Parathyroid adenoma (tissue), 2 donors: ENCODE measurements at regions not wholly inside any gene's neighbourhood (a gene's known extent, or its start where the extent isn't known, plus 50 kb on each side); places are given as distances from the start of the nearest gene placed in this dataset.

Source experiments
- H2AFZ ChIP-seq: fragments of 300-600 bp; sonication (generic); one replicate; pipeline ENCODE4 v1.7.0; 2017; ENCODE audit warnings: antibody characterized with exemption, mild to moderate bottlenecking
- H3K27ac ChIP-seq: fragments of 300-600 bp; sonication (generic); one replicate; pipeline ENCODE4 v1.7.0; 2017
- H3K27me3 ChIP-seq: fragments of 300-600 bp; sonication (generic); one replicate; pipeline ENCODE4 v1.7.0; 2017; ENCODE audit warnings: low read length; ENCODE audit not compliant: control insufficient read depth, insufficient read depth
- H3K36me3 ChIP-seq: fragments of 300-600 bp; sonication (generic); one replicate; pipeline ENCODE4 v1.7.0; 2017; ENCODE audit warnings: low read length; ENCODE audit not compliant: control insufficient read depth, insufficient read depth
- H3K4me1 ChIP-seq: fragments of 300-600 bp; sonication (generic); one replicate; pipeline ENCODE4 v1.7.0; 2017; ENCODE audit warnings: control low read depth
- H3K4me2 ChIP-seq: fragments of 300-600 bp; sonication (generic); one replicate; pipeline ENCODE4 v1.7.0; 2017; ENCODE audit warnings: low read length
- H3K4me3 ChIP-seq: fragments of 300-600 bp; sonication (generic); one replicate; pipeline ENCODE4 v1.7.0; 2017; ENCODE audit warnings: low read depth, low read length
- H3K79me2 ChIP-seq: fragments of 300-600 bp; sonication (generic); one replicate; pipeline ENCODE4 v1.7.0; 2017; ENCODE audit warnings: control low read depth
- H3K9ac ChIP-seq: fragments of 300-600 bp; sonication (generic); one replicate; pipeline ENCODE4 v1.7.0; 2017; ENCODE audit warnings: mild to moderate bottlenecking
- H3K9me3 ChIP-seq: fragments of 300-600 bp; sonication (generic); one replicate; pipeline ENCODE4 v1.7.0; 2017; ENCODE audit warnings: low read length; ENCODE audit not compliant: control insufficient read depth
- TF ChIP-seq, protein P1 (sequence below): fragments of 300-600 bp; sonication (generic); IDR thresholded peaks from one replicate; pipeline ENCODE4 v1.7.0; 2017; ENCODE audit warnings: antibody characterized with exemption, mild to moderate bottlenecking
- donor health status: primary hyperparathyroidism.

DNA sequence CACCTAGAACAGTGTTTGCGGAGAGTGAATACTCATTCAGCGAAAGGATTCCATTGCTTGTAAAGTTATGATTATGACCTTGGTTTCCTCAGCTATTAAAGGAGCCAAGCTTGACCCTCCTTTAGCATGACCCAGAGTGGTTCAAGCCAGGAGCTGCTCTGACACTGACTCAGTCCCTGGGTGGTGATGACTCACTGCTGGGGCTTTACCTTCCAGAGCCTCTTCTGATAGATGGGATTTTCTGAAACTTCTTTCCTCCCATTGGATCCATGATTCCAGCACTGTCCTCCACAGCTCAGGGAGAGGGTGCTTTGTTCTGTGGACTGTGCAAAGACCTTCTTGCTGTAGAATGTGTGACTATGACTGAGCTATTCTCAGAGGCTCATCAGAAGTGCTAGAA is 77.4 kb downstream of the S1PR1 start:
- H2AFZ ChIP-seq: no peak overlapping the region
- no peaks in the 10 kb centered on the region for H3K9me3 ChIP-seq
- no peak overlapping the region for H3K9ac ChIP-seq
- no peak overlapping the region for H3K4me3 ChIP-seq
- H3K36me3 ChIP-seq: no peaks in the 10 kb centered on the region
- no peak overlapping the region for H3K27ac ChIP-seq
- no peaks in the 10 kb centered on the region for H3K4me1 ChIP-seq
- TF ChIP-seq, protein P1, sequence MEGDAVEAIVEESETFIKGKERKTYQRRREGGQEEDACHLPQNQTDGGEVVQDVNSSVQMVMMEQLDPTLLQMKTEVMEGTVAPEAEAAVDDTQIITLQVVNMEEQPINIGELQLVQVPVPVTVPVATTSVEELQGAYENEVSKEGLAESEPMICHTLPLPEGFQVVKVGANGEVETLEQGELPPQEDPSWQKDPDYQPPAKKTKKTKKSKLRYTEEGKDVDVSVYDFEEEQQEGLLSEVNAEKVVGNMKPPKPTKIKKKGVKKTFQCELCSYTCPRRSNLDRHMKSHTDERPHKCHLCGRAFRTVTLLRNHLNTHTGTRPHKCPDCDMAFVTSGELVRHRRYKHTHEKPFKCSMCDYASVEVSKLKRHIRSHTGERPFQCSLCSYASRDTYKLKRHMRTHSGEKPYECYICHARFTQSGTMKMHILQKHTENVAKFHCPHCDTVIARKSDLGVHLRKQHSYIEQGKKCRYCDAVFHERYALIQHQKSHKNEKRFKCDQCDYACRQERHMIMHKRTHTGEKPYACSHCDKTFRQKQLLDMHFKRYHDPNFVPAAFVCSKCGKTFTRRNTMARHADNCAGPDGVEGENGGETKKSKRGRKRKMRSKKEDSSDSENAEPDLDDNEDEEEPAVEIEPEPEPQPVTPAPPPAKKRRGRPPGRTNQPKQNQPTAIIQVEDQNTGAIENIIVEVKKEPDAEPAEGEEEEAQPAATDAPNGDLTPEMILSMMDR: no peak
- no peaks in the 10 kb centered on the region for H3K79me2 ChIP-seq
- no peak overlapping the region for H3K4me2 ChIP-seq
- H3K27me3 ChIP-seq: no peaks in the 10 kb centered on the region

DNA sequence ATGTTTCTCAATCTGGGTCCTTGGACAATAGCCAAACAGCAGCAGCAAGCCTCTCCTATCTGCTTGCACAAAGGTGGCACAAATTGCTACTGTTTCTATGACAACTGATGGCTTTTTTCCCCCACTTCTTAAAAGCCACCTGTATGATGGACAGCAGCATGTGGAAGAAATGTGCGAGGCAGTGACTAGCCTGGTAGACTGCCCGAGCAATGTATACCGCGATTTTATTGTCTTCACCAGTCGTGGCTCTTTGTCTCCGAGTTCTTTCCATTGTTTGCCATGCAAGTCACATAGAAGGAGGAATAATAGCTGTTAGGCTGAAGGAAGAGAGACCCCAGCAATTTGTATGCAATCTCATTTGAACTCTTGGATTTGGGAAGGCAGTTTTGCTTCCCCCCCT is 79.4 kb downstream of the S1PR1 start:
- H3K4me3 ChIP-seq: no peak overlapping the region
- H3K79me2 ChIP-seq: no peaks in the 10 kb centered on the region
- no peaks in the 10 kb centered on the region for H3K4me1 ChIP-seq
- TF ChIP-seq, protein P1: no peak
- H3K9ac ChIP-seq: no peak overlapping the region
- no peaks in the 10 kb centered on the region for H3K36me3 ChIP-seq
- no peaks in the 10 kb centered on the region for H3K9me3 ChIP-seq
- H2AFZ ChIP-seq: no peak overlapping the region
- H3K4me2 ChIP-seq: no peak overlapping the region
- H3K27ac ChIP-seq: no peak overlapping the region
- H3K27me3 ChIP-seq: no peaks in the 10 kb centered on the region

DNA sequence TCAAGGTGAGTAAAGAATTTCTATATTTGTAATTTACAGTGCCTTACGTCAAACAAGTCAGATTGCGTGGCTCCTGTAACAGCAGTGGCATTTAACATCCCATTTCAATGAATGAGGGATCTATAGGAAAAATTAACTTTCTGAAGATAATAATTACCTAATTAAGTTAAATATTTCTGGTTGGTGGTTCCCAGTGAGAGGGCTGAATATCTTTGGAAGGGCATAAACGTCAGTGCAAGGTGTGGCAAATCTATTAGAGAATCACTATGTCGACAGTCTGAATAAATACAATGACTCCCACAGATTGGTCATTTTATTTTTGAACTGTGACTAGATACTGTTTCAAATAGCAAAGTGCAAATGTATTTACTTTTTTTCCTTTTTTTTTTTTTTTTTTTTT is 80.0 kb downstream of the S1PR1 start:
- no peak overlapping the region for H3K9ac ChIP-seq
- no peak overlapping the region for H3K4me3 ChIP-seq
- no peaks in the 10 kb centered on the region for H3K9me3 ChIP-seq
- no peak overlapping the region for H2AFZ ChIP-seq
- H3K27me3 ChIP-seq: no peaks in the 10 kb centered on the region
- no peaks in the 10 kb centered on the region for H3K36me3 ChIP-seq
- no peak overlapping the region for H3K27ac ChIP-seq
- H3K4me2 ChIP-seq: no peak overlapping the region
- H3K4me1 ChIP-seq: no peaks in the 10 kb centered on the region
- no peaks in the 10 kb centered on the region for H3K79me2 ChIP-seq
- TF ChIP-seq, protein P1: no peak

DNA sequence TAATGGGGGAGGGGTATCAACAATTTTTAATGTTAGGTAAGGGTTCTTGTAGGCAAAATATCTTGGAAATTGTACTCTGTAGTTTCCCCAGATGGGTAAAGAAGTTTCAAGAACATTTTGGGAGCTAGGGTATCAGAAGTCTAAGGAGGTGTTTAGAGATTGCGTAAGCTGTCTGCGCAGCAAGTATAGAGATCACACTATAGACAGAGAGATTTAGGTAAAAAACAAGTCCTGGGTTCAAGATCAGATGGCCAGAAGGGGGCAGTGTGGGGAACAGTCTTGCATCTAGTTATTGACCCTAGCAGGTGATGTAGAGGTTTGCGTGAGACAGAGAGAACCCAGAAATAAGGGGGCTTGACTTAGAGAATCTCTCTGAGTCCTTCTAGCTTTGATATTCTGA is 80.8 kb downstream of the S1PR1 start:
- Histone ChIP-seq H3K27me3 (no peaks in the 10 kb centered on the region), H3K36me3 (no peaks in the 10 kb centered on the region), H3K79me2 (no peaks in the 10 kb centered on the region), H2AFZ (no peak overlapping the region), H3K4me3 (no peak overlapping the region), H3K4me2 (no peak overlapping the region), H3K27ac (no peak overlapping the region), H3K9ac (no peak overlapping the region), H3K9me3 (no peaks in the 10 kb centered on the region), H3K4me1 (no peaks in the 10 kb centered on the region)
- TF ChIP-seq, protein P1: no peak

DNA sequence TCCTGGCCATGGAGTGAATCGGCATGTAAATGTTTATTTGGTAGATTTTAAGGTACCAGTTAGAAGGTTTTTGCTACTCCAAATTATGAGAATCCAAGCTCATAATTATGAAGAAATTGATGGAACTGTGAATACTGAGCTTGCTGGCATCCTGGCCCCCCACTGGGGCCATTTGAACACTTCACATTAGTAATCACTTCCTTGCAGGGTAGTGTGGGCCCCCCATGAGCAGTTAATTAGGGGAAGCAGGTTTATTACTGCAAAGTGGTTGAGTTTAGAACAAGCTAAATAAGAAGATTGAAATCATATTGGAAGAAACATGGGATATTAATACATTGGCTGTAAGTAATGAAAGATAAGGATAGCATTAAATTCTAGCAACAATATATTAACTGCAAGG is 86.7 kb downstream of the S1PR1 start:
- Histone ChIP-seq H3K36me3 (no peaks in the 10 kb centered on the region), H3K4me3 (no peak overlapping the region), H3K9ac (no peak overlapping the region), H3K79me2 (no peaks in the 10 kb centered on the region), H3K9me3 (no peaks in the 10 kb centered on the region), H3K27me3 (no peaks in the 10 kb centered on the region), H3K4me2 (no peak overlapping the region), H2AFZ (no peak overlapping the region), H3K27ac (no peak overlapping the region), H3K4me1 (no peaks in the 10 kb centered on the region)
- TF ChIP-seq, protein P1: no peak
